ENCODE measurements at regions not wholly inside any gene's neighbourhood (a gene's known extent, or its start where the extent isn't known, plus 50 kb on each side); places are given as distances from the start of the nearest gene placed in this dataset.

- TF ChIP-seq ZNF462 (CRISPR knock-in tag; IDR thresholded peaks at IDR 0.05) (no peak), ZNF114 (CRISPR knock-in tag; IDR thresholded peaks at IDR 0.05) (no peak)
Measured at GRCh38 chr5:2022436-2022835, 139.7 kb upstream of the IRX4 start (continued).

GRCh38 chr5:2021484-2022176 is 138.9 kb upstream of the IRX4 start:
- no peak overlapping the region for H3K4me3 Mint-ChIP-seq
- Histone ChIP-seq H3F3A (replicated peaks; ENCODE audit: low read depth) (no peaks in the 10 kb centered on the region), H4K20me1 (replicated peaks; ENCODE audit: insufficient read depth) (no peaks in the 10 kb centered on the region), H3K79me2 (replicated peaks; ENCODE audit: insufficient read depth) (no peaks in the 10 kb centered on the region), H3K27ac (ENCODE audit: low read depth) (no peak overlapping the region), H3K4me1 (ENCODE audit: insufficient read depth) (no peaks in the 10 kb centered on the region), H3K36me3 (ENCODE audit: insufficient read depth) (no peaks in the 10 kb centered on the region), H2AFZ (no peak overlapping the region), H3K4me2 (no peak overlapping the region), H3K27me3 (ENCODE audit: insufficient read depth) (no peaks in the 10 kb centered on the region), H3K9me2 (ENCODE audit: insufficient read depth) (no peaks in the 10 kb centered on the region), H3K4me3 (no peak overlapping the region)
- no peak overlapping the region for H3K27ac Mint-ChIP-seq
- no peaks in the 10 kb centered on the region for H3K36me3 Mint-ChIP-seq (ENCODE audit: low read depth)
- DNase-seq (ENCODE audit: low spot score) (no peak), ATAC-seq (no peak)
- H3K27me3 Mint-ChIP-seq (ENCODE audit: insufficient read depth, low read depth, poor library complexity) = peaks cover 7% of the 10 kb centered on the region
- peaks cover 3% of the 10 kb centered on the region; the same call in 1 of the 3 replicates for H3K9me3 Mint-ChIP-seq
- H3K4me1 Mint-ChIP-seq = peaks cover 3% of the 10 kb centered on the region
- TF ChIP-seq POLR2AphosphoS5 (IDR thresholded peaks at IDR 0.05; ENCODE audit: low read depth) (no peak), ZNF114 (CRISPR knock-in tag; IDR thresholded peaks at IDR 0.05) (no peak), ZNF331 (CRISPR knock-in tag; IDR thresholded peaks at IDR 0.05; ENCODE audit: low read depth) (no peak), STAT1 (IDR thresholded peaks at IDR 0.05; ENCODE audit: unreplicated experiment) (no peak), ZNF462 (CRISPR knock-in tag; IDR thresholded peaks at IDR 0.05) (no peak), CTCF (conservative IDR thresholded peaks at IDR 0.05; ENCODE audit: low read depth in 2 of 2) (no peak; a peak in 1 of 4 replicates), EZH2phosphoT487 (IDR thresholded peaks at IDR 0.05; ENCODE audit: unreplicated experiment) (no peak)

All from GM23338 (cell line).